DMS153 treated with DMSO at 0.1 percent for 48 hours (cell line): ENCODE measurements at regions not wholly inside any gene's neighbourhood (a gene's known extent, or its start where the extent isn't known, plus 50 kb on each side); places are given as distances from the start of the nearest gene placed in this dataset.
A peak's percentile ranks its signal among the peaks of the same experiment; 100 is the strongest.

Experiments
- DNase-seq: peaks from one replicate; lab custom pipeline; 2025; ENCODE audit not compliant: unreplicated experiment; lab: John Stamatoyannopoulos, UW

GRCh38 chr3:147744967-147745366, 335.8 kb downstream of the ZIC1 start:
- DNase-seq: no peak

GRCh38 chr3:147755310-147755709, 346.1 kb downstream of the ZIC1 start:
- DNase-seq: no peak

- no peak for DNase-seq
Observed at GRCh38 chr3:147756476-147756875, 347.3 kb downstream of the ZIC1 start.

DNA sequence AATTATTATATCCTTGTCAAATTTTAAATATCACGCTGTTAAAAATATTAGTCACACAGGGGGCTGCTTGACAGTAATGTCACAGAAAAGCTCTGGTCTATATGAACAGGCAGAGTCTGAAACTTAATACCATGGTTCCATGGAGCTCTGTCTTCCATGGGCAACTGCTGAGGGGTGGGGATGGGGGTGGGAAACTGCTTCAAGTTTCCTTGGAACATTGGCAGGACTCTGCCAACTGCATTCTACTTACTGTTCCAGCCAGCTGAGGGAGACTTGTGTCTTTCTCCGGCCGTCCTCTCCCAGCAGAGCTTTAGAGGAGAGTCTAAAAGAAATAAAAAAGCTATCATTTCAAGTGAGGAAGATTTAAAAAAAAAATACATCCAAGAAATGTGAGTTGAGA, 348.7 kb downstream of the ZIC1 start:
- no peak for DNase-seq

DNA sequence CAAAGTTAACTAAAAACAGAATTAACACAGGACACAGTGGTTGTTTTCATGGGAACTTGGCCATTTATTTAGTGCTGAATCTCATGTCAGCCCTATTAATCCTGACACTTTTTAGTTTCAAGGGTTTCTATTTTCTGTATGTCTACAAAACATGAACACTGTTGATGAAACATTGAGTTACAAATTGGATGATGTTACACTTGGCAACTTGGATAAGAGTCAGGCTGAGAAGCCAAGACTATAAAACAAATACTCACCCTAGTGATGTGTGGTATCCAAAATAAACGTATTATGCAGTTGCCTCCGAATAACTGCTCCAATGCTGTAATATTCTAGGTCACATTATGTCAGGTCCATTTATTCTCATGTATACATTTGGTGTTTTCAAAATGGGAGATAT, 349.6 kb downstream of the ZIC1 start:
- no peak for DNase-seq

DNA sequence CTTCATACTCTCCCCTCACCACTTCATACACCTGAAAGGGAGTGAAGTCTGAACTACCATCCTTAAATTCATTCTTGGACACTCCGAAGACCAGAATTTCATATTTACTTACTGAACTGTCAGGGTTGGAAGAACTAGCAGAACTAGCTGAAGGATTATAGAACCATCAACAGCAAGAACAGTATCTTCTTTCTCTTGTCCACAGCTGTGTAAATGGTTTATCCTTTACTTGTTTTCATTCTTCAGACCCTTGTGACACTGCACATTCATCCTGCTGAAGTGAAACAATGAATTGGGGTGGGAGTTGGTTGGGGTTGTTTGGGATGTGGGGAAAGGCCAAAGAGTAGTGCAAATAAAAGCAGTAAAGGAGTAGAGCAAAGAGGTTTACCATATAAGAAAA, 350.9 kb downstream of the ZIC1 start:
- DNase-seq: no peak

- no peak for DNase-seq
Observed at GRCh38 chr3:147760941-147761340, 351.8 kb downstream of the ZIC1 start.

- no peak for DNase-seq
Observed at GRCh38 chr3:147773116-147773630, 364.0 kb downstream of the ZIC1 start.

DNA sequence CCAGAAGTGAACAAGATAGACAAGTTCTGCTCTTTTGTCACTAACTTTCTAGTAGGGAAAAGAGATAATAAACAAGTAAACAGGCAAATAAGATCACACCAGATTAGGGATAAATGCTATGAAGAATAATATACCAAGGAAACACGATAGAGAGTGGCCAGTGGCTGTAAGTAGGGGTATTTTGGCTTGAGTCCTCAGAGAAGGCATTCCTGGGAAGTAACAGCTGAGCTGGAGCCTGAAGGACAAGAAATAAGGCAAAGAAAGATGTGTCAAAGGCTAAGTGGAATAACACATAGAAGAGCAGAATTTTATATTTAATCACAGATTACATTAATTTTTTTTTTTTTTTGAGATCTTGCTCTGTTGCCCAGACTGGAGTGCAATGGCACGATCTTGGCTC, 366.2 kb downstream of the ZIC1 start:
- DNase-seq: no peak

DNA sequence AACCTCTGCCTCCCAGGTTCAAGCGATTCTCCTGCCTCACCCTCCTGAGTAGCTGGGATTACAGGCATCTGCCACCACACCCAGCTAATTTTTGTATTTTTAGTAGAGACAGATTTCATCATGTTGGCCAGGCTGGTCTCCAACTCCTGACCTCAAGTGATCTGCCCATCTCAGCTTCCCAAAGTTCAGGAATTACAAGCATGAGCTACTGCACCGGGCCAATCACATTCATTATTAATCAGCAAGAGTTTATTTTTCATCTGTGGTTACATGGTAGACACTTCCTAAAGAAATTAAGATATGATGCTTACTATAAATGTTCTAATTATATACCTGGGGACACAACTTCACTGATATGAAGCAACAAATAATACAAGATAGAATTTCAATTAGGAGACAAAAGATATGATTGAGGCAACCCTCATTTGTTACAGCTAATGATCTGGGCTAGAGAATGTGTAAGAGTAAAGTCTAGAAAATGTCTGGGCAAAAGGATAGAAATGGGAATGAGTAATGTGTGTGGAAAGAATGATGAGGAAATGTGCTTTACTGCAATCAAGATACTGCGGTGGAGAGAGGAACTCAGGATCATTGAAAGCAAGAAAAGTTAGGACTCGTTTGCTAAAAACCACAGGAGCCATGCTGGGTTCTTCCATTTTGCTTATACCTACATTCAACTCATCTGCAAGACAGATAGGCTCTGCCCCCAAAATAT, 366.8 kb downstream of the ZIC1 start:
- no peak for DNase-seq

GRCh38 chr3:147793841-147794240, 384.7 kb downstream of the ZIC1 start:
- no peak for DNase-seq

DNA sequence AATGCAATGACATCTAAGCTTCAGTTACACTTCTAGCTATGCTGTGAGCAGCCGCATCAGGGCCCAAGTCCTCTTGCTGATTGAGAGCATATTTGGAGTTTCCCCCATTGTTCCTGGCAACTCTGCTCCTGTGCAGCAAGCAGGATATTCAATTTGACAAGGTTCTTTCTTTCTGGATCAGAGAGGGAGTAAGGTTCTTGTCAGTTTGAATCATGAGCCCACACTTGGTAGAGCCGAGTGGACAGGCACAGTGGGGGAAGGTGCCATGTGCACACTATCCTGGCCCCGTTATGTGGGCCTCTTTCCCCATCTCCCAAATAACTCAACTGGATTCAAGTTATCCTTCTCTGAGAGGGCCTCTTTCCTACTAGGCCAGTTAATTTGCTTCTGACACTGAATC, 385.4 kb downstream of the ZIC1 start:
- DNase-seq: no peak

DNA sequence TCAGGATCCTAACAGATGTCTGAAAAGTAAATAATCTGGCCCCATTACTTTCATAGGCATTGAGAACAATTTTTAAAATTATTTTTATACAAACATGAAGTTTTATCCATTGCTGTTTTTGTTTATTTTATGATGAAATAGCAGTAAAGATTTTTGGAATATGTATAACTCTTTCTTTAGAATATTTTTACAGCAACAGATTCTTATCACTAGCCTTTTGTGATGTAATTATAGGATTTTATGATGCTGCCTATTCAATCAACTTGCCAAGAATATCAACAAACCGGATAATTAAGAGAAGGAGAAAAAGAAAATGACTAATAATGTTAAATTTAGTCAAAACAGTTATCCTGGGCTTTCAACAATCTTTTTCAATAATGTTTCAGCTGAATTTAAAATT, 386.3 kb downstream of the ZIC1 start:
- DNase-seq: no peak

GRCh38 chr3:147797095-147797494, 387.9 kb downstream of the ZIC1 start:
- no peak for DNase-seq

- no peak for DNase-seq
Observed at GRCh38 chr3:147799601-147800000, 390.4 kb downstream of the ZIC1 start.

GRCh38 chr3:147807776-147808175, 398.6 kb downstream of the ZIC1 start:
- no peak for DNase-seq

GRCh38 chr3:147809206-147809605, 400.0 kb downstream of the ZIC1 start:
- DNase-seq: no peak

GRCh38 chr3:147812186-147812911, 403.2 kb downstream of the ZIC1 start:
- DNase-seq: no peak

GRCh38 chr3:147813256-147813655, 404.1 kb downstream of the ZIC1 start:
- no peak for DNase-seq

DNA sequence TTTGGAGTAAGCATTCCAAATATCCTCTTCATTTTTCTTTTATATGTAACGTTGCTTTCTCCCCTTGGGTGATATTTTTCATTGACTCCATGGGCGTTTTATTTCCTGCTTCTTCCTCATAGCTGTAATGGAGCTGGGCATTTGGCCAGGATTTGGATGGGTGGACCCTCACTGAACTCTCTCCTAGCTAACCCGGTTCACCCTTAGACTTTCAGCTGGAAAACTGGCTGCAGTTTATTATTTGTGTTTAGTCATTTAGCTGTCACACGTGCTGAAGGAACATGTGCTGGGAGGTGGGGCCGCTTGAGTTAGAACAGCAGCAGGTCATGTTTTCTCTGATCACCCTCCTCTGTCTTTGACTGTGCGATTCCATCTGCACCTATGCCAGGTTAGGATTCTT, 407.6 kb downstream of the ZIC1 start:
- peak; percentile 21 for DNase-seq

DNA sequence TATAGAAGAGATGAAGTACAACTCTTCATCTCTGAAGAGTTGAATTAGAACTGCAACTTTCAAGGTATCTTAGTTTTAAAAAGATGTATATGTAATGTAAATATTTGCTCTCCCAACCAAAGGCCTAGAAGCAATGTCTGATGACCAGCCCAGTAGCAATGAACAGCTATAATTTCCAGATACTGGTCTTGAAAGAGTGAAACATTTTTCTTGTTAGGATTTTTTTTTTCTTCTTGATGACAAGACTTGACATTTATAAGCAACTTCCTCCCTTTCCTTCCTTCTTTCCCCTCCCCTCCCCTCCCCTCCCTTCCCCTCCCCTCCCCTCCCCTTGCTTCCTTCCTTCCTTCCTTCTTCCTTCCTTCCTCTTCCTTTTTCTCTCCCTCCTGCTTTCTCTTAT, 423.4 kb downstream of the ZIC1 start:
- no peak for DNase-seq

GRCh38 chr3:147836330-147836729, 427.2 kb downstream of the ZIC1 start:
- DNase-seq: no peak

GRCh38 chr3:147838652-147839051, 429.5 kb downstream of the ZIC1 start:
- DNase-seq: no peak
